Parathyroid adenoma (tissue), 2 donors: ENCODE measurements at regions not wholly inside any gene's neighbourhood (a gene's known extent, or its start where the extent isn't known, plus 50 kb on each side); places are given as distances from the start of the nearest gene placed in this dataset.

Source experiments
- H2AFZ ChIP-seq: fragments of 300-600 bp; sonication (generic); one replicate; pipeline ENCODE4 v1.7.0; 2017; ENCODE audit warnings: antibody characterized with exemption, mild to moderate bottlenecking
- H3K27ac ChIP-seq: fragments of 300-600 bp; sonication (generic); one replicate; pipeline ENCODE4 v1.7.0; 2017
- H3K27me3 ChIP-seq: fragments of 300-600 bp; sonication (generic); one replicate; pipeline ENCODE4 v1.7.0; 2017; ENCODE audit warnings: low read length; ENCODE audit not compliant: control insufficient read depth, insufficient read depth
- H3K36me3 ChIP-seq: fragments of 300-600 bp; sonication (generic); one replicate; pipeline ENCODE4 v1.7.0; 2017; ENCODE audit warnings: low read length; ENCODE audit not compliant: control insufficient read depth, insufficient read depth
- H3K4me1 ChIP-seq: fragments of 300-600 bp; sonication (generic); one replicate; pipeline ENCODE4 v1.7.0; 2017; ENCODE audit warnings: control low read depth
- H3K4me2 ChIP-seq: fragments of 300-600 bp; sonication (generic); one replicate; pipeline ENCODE4 v1.7.0; 2017; ENCODE audit warnings: low read length
- H3K4me3 ChIP-seq: fragments of 300-600 bp; sonication (generic); one replicate; pipeline ENCODE4 v1.7.0; 2017; ENCODE audit warnings: low read depth, low read length
- H3K79me2 ChIP-seq: fragments of 300-600 bp; sonication (generic); one replicate; pipeline ENCODE4 v1.7.0; 2017; ENCODE audit warnings: control low read depth
- H3K9ac ChIP-seq: fragments of 300-600 bp; sonication (generic); one replicate; pipeline ENCODE4 v1.7.0; 2017; ENCODE audit warnings: mild to moderate bottlenecking
- H3K9me3 ChIP-seq: fragments of 300-600 bp; sonication (generic); one replicate; pipeline ENCODE4 v1.7.0; 2017; ENCODE audit warnings: low read length; ENCODE audit not compliant: control insufficient read depth
- TF ChIP-seq, protein P1 (sequence below): fragments of 300-600 bp; sonication (generic); IDR thresholded peaks from one replicate; pipeline ENCODE4 v1.7.0; 2017; ENCODE audit warnings: antibody characterized with exemption, mild to moderate bottlenecking
- donor health status: primary hyperparathyroidism.

DNA sequence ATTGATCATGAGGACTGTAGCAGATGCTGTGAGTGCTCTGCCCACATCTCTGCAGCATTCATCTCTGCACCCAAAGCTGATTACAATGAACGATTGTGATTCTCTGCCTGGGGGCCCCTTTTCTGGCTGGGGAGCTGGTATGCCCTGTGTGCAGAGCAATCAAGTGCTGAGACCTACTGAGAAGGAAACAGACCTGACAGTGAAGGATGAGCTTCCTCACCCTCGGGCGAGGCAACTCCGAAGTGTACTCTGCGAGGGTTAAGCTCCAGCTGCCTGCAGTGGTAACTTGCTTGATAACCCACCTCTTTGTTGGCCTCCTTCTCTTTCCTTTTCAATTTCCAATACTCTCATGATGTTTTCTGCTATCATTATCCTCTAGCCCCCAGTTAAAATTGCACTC is 56.0 kb upstream of the ADRA1D start:
- Histone ChIP-seq H3K27ac (no peak overlapping the region), H3K9ac (no peak overlapping the region), H3K9me3 (no peaks in the 10 kb centered on the region), H3K36me3 (no peaks in the 10 kb centered on the region), H3K79me2 (no peaks in the 10 kb centered on the region), H2AFZ (no peak overlapping the region), H3K4me3 (no peak overlapping the region), H3K4me2 (no peak overlapping the region), H3K4me1 (no peaks in the 10 kb centered on the region), H3K27me3 (no peaks in the 10 kb centered on the region)
- TF ChIP-seq, protein P1, sequence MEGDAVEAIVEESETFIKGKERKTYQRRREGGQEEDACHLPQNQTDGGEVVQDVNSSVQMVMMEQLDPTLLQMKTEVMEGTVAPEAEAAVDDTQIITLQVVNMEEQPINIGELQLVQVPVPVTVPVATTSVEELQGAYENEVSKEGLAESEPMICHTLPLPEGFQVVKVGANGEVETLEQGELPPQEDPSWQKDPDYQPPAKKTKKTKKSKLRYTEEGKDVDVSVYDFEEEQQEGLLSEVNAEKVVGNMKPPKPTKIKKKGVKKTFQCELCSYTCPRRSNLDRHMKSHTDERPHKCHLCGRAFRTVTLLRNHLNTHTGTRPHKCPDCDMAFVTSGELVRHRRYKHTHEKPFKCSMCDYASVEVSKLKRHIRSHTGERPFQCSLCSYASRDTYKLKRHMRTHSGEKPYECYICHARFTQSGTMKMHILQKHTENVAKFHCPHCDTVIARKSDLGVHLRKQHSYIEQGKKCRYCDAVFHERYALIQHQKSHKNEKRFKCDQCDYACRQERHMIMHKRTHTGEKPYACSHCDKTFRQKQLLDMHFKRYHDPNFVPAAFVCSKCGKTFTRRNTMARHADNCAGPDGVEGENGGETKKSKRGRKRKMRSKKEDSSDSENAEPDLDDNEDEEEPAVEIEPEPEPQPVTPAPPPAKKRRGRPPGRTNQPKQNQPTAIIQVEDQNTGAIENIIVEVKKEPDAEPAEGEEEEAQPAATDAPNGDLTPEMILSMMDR: no peak

GRCh38 chr20:4304601-4305000 is 55.5 kb upstream of the ADRA1D start:
- Histone ChIP-seq H3K4me1 (no peaks in the 10 kb centered on the region), H3K9ac (no peak overlapping the region), H3K36me3 (no peaks in the 10 kb centered on the region), H2AFZ (no peak overlapping the region), H3K27me3 (no peaks in the 10 kb centered on the region), H3K9me3 (no peaks in the 10 kb centered on the region), H3K4me3 (no peak overlapping the region), H3K79me2 (no peaks in the 10 kb centered on the region), H3K27ac (no peak overlapping the region), H3K4me2 (no peak overlapping the region)
- TF ChIP-seq, protein P1: no peak

GRCh38 chr20:4303136-4303535 is 54.0 kb upstream of the ADRA1D start:
- Histone ChIP-seq H3K27me3 (no peaks in the 10 kb centered on the region), H3K36me3 (no peaks in the 10 kb centered on the region), H3K9me3 (no peaks in the 10 kb centered on the region), H2AFZ (no peak overlapping the region), H3K4me2 (no peak overlapping the region), H3K27ac (no peak overlapping the region), H3K4me1 (no peaks in the 10 kb centered on the region), H3K9ac (no peak overlapping the region), H3K4me3 (no peak overlapping the region), H3K79me2 (no peaks in the 10 kb centered on the region)
- TF ChIP-seq, protein P1: no peak

DNA sequence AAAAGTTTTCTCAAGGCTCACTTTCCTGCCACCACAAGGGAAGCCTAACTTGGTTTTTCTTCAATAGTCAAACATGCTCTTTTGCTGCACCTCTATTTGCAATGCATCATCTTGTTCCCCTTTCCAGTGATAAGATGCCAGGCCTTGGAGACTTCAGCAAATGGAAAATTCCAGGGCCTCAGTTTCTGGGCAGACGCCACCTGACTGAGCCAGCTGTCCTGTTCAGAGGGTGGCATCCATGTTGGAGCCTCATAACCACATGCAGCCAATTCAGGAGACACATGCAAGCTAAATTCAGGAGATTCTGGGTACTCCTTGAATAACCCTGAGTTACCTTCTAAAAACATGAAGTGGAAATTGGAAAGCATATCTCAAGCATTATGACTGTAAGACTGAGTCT is 51.8 kb upstream of the ADRA1D start:
- Histone ChIP-seq H3K4me3 (no peak overlapping the region), H3K27ac (no peak overlapping the region), H3K4me2 (no peak overlapping the region), H3K79me2 (no peaks in the 10 kb centered on the region), H3K4me1 (no peaks in the 10 kb centered on the region), H3K9ac (no peak overlapping the region), H3K9me3 (no peaks in the 10 kb centered on the region), H3K36me3 (no peaks in the 10 kb centered on the region), H3K27me3 (no peaks in the 10 kb centered on the region), H2AFZ (no peak overlapping the region)
- TF ChIP-seq, protein P1: no peak

GRCh38 chr20:4300401-4300800 is 51.3 kb upstream of the ADRA1D start:
- H3K27ac ChIP-seq: no peak overlapping the region

More at GRCh38 chr20:4300401-4300800, 51.3 kb upstream of the ADRA1D start:
- Histone ChIP-seq H3K36me3 (no peaks in the 10 kb centered on the region), H3K27me3 (no peaks in the 10 kb centered on the region), H3K9me3 (no peaks in the 10 kb centered on the region), H3K9ac (no peak overlapping the region), H3K4me1 (no peaks in the 10 kb centered on the region), H3K79me2 (no peaks in the 10 kb centered on the region), H3K4me3 (no peak overlapping the region), H2AFZ (no peak overlapping the region), H3K4me2 (no peak overlapping the region)
- TF ChIP-seq, protein P1: no peak
